Mucosa of descending colon (tissue), 3 donors: ENCODE measurements at regions not wholly inside any gene's neighbourhood (a gene's known extent, or its start where the extent isn't known, plus 50 kb on each side); places are given as distances from the start of the nearest gene placed in this dataset.

Experiments used
- ATAC-seq: fragments of 200-7000 bp; cut with Tn5 transposase; one replicate; pipeline ENCODE4 v1.9.1; 2020; ENCODE audit warnings: mild to moderate bottlenecking, moderate library complexity
- DNase-seq, 3 donors: peaks; one replicate each; pipeline ENCODE4 v3.0.0-alpha.2; 2020
- H3K36me3 ChIP-seq: fragments of 200-600 bp; one replicate; pipeline ENCODE4 v1.8.0; 2021; ENCODE audit warnings: low read depth, mild to moderate bottlenecking
- H3K4me1 ChIP-seq: fragments of 200-600 bp; one replicate; pipeline ENCODE4 v1.8.0; 2021; ENCODE audit warnings: low read depth, mild to moderate bottlenecking
- H3K4me3 ChIP-seq: fragments of 200-600 bp; one replicate; pipeline ENCODE4 v1.8.0; 2021; ENCODE audit warnings: mild to moderate bottlenecking
- H3K9me3 ChIP-seq: fragments of 200-600 bp; one replicate; pipeline ENCODE4 v1.8.0; 2021; ENCODE audit warnings: mild to moderate bottlenecking
- intact Hi-C, 2 donors: fragments of 100-400 bp; cut with DNase I in 1 of 2; cut with micrococcal nuclease in 1 of 2; formaldehyde crosslinking; loops; one replicate each; pipeline versions ENCODE4 v1.11.0 to v1.11.1; 2022; cut with DNase I, micrococcal nuclease
- TF ChIP-seq, protein P1 (sequence below): fragments of 200-600 bp; IDR thresholded peaks from one replicate; pipeline ENCODE4 v1.8.0; 2022; ENCODE audit warnings: antibody characterized with exemption, mild to moderate bottlenecking
- donor health status: DM: no; HTN: no; CAD: no; lungs with moderate emphysema.
- donor health status: DM: no; HTN: no; CAD: no.
- donor health status: DM: no; HTN: yes; CAD: no.

GRCh38 chr2:156132130-156132529 lies 200.4 kb downstream of the NR4A2 start:
- TF ChIP-seq, protein P1, sequence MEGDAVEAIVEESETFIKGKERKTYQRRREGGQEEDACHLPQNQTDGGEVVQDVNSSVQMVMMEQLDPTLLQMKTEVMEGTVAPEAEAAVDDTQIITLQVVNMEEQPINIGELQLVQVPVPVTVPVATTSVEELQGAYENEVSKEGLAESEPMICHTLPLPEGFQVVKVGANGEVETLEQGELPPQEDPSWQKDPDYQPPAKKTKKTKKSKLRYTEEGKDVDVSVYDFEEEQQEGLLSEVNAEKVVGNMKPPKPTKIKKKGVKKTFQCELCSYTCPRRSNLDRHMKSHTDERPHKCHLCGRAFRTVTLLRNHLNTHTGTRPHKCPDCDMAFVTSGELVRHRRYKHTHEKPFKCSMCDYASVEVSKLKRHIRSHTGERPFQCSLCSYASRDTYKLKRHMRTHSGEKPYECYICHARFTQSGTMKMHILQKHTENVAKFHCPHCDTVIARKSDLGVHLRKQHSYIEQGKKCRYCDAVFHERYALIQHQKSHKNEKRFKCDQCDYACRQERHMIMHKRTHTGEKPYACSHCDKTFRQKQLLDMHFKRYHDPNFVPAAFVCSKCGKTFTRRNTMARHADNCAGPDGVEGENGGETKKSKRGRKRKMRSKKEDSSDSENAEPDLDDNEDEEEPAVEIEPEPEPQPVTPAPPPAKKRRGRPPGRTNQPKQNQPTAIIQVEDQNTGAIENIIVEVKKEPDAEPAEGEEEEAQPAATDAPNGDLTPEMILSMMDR, result no peak
- Histone ChIP-seq H3K9me3 (no peaks in the 10 kb centered on the region), H3K36me3 (no peaks in the 10 kb centered on the region), H3K4me1 (no peaks in the 10 kb centered on the region), H3K4me3 (no peak overlapping the region)
- DNase-seq (no peak), ATAC-seq (no peak)
- intact Hi-C loops, result no loop called here

DNA sequence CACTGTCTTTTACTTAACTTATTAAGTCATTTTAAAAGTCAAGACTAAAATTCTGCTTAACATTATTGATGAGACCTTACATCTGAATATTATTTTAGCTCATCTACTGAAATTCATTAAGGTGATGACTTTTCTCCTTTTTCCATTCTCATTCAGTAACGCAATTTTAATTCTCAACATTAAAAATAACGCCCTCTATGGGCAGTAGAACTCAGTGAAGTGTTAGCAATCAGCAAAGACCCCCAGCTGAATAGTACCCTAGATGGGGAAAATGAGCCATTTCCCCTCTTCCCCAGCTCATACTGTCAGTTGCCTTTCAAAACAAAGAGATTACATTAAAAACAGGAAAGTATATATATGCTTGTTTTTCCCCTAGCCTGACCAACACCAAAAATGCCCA lies 203.3 kb downstream of the NR4A2 start:
- Histone ChIP-seq H3K36me3 (no peaks in the 10 kb centered on the region), H3K4me1 (no peaks in the 10 kb centered on the region), H3K4me3 (no peak overlapping the region), H3K9me3 (no peaks in the 10 kb centered on the region)
- ATAC-seq (no peak), DNase-seq (no peak)
- TF ChIP-seq, protein P1, result no peak
- intact Hi-C loops, result no loop called here

DNA sequence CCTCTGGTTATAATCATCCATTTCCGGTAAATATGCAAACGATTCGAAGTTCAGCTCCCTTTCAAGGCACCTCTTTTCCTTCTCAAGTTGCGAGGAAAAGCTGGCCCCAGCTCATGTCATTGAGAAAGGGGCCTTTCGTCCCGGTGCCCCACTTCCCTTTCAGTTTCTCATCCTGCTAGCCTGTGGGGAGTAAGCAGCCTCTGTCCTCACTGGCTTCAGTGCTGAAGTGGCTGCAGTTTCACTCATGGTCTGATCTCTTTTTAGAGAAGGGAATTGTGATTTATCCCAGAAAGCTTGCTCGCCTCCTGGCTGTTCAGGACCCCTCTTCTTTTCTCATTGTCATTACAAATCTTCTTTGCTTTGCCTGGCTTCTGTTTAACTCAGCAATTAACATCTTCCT lies 207.5 kb downstream of the NR4A2 start:
- H3K9me3 ChIP-seq, result no peaks in the 10 kb centered on the region
- no peaks in the 10 kb centered on the region for H3K4me1 ChIP-seq
- ATAC-seq (no peak), DNase-seq (no peak)
- intact Hi-C loops, result no loop called here
- H3K36me3 ChIP-seq, result no peaks in the 10 kb centered on the region
- TF ChIP-seq, protein P1, result no peak
- no peak overlapping the region for H3K4me3 ChIP-seq

GRCh38 chr2:156124458-156124857 lies 208.1 kb downstream of the NR4A2 start:
- no peaks in the 10 kb centered on the region for H3K4me1 ChIP-seq
- intact Hi-C loops, result no loop called here
- DNase-seq, result no peak
- TF ChIP-seq, protein P1, result no peak
- ATAC-seq, result no peak
- no peak overlapping the region for H3K4me3 ChIP-seq
- H3K36me3 ChIP-seq, result no peaks in the 10 kb centered on the region
- no peaks in the 10 kb centered on the region for H3K9me3 ChIP-seq

GRCh38 chr2:156118753-156119416 lies 213.6 kb downstream of the NR4A2 start:
- ATAC-seq (no peak), DNase-seq (no peak)
- TF ChIP-seq, protein P1, result no peak
- intact Hi-C loops, result no loop called here
- Histone ChIP-seq H3K9me3 (no peaks in the 10 kb centered on the region), H3K36me3 (no peaks in the 10 kb centered on the region), H3K4me3 (no peak overlapping the region), H3K4me1 (no peaks in the 10 kb centered on the region)

DNA sequence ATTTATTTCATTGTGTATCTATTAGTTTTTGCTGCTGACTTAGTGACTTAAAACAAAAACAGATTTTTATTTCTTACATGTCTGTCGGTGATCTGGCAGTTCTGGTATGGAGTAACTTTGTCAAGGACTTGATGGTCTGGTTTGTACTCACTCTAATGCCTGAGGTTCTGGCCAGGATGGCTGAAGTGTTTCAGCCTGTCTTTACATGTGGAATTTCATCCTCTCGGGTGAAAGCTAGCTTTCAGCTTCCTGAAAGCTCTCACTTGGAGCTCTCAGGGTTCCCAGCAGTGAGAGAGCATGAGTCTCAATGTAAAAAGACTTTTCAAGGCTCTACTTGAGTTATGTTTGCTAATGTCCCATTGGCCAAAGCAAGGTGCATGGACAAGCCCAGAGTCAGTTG lies 216.4 kb downstream of the NR4A2 start:
- intact Hi-C loops, result no loop called here
- no peak for ATAC-seq
- no peaks in the 10 kb centered on the region for H3K4me1 ChIP-seq
- DNase-seq, result no peak
- no peak overlapping the region for H3K4me3 ChIP-seq
- H3K9me3 ChIP-seq, result no peaks in the 10 kb centered on the region
- H3K36me3 ChIP-seq, result no peaks in the 10 kb centered on the region
- TF ChIP-seq, protein P1, result no peak
